HEK293T (cell line): ENCODE measurements at regions not wholly inside any gene's neighbourhood (a gene's known extent, or its start where the extent isn't known, plus 50 kb on each side); places are given as distances from the start of the nearest gene placed in this dataset.

ENCODE experiments used
- ELF4 ChIP-seq: fragments of 450-650 bp; IDR thresholded peaks from 2 replicates; pipeline ENCODE4 v1.6.1; 2017; ENCODE audit warnings: antibody characterized with exemption
- FOXM1 ChIP-seq: fragments of 450-650 bp; IDR thresholded peaks from 2 replicates; pipeline ENCODE4 v1.6.1; 2017; ENCODE audit warnings: mild to moderate bottlenecking, borderline replicate concordance
- NFRKB ChIP-seq: fragments of 450-650 bp; IDR thresholded peaks from 2 replicates; pipeline ENCODE4 v1.6.1; 2016; ENCODE audit warnings: mild to moderate bottlenecking, moderate library complexity
- SP1 ChIP-seq: fragments of 450-650 bp; IDR thresholded peaks from 2 replicates; pipeline ENCODE4 v1.6.1; 2017
- SUZ12 ChIP-seq: fragments of 450-650 bp; IDR thresholded peaks from 2 replicates; pipeline ENCODE4 v1.6.1; 2016; ENCODE audit warnings: mild to moderate bottlenecking
- TF ChIP-seq, protein P1 (sequence below): fragments of 450-650 bp; IDR thresholded peaks from 2 replicates; pipeline ENCODE4 v1.6.1; 2016

DNA sequence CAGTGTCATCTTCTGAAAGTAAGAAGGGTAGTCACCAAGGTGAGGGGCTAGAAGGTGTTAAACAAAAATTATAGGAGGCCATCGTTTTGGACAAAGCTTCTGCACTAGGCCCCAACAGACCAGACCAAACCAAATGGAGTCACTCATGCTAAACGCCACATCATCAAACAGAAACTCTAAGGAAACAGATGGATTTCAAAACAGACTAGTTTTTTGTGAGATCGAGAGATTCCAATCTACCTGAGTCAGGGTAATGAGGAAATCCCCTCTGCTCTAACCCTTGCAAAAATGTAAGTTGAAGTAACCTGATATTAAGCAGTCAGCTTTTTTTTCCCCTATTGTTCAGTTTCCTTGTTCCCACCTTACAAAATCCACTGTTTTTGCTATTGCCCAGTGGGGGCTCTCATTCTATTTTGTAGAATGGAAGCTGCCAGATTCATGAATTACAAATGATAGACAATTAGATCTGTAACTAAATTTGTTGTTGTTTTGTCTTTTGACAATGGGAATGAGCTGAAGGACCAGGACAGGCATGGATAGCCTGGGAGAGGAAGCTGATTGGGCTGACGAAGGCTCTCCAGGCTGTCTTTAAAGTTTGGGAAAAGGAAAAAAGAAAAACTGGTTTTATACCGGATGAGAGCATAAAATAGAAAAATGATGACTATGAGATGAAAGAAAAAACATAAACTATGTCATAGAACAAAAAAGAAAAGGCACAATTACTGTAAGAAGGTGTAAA is 94.7 kb upstream of the ADAMTSL1 start:
- TF ChIP-seq SUZ12, result no peak
- no peak for TF ChIP-seq SP1
- no peak for TF ChIP-seq FOXM1
- TF ChIP-seq NFRKB, result no peak
- TF ChIP-seq, protein P1, sequence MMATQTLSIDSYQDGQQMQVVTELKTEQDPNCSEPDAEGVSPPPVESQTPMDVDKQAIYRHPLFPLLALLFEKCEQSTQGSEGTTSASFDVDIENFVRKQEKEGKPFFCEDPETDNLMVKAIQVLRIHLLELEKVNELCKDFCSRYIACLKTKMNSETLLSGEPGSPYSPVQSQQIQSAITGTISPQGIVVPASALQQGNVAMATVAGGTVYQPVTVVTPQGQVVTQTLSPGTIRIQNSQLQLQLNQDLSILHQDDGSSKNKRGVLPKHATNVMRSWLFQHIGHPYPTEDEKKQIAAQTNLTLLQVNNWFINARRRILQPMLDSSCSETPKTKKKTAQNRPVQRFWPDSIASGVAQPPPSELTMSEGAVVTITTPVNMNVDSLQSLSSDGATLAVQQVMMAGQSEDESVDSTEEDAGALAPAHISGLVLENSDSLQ, result no peak
- no peak for TF ChIP-seq ELF4
